NOMO-1 treated with DMSO at 0.1 percent for 48 hours (cell line): ENCODE measurements at regions not wholly inside any gene's neighbourhood (a gene's known extent, or its start where the extent isn't known, plus 50 kb on each side); places are given as distances from the start of the nearest gene placed in this dataset.
A peak's percentile ranks its signal among the peaks of the same experiment; 100 is the strongest.
"Not testable (repeated sequence)": the region's sequence is repeated elsewhere in the genome, so short reads cannot be mapped to it uniquely, and the experiment has no call there.

Experiments
- DNase-seq: peaks from one replicate; lab custom pipeline; 2025; ENCODE audit not compliant: unreplicated experiment; lab: John Stamatoyannopoulos, UW

GRCh38 chr5:124054564-124054963 is 542.6 kb downstream of the CSNK1G3 start:
- DNase-seq = no peak

- DNase-seq = no peak
Observed at GRCh38 chr5:124053340-124053739, 541.4 kb downstream of the CSNK1G3 start.

GRCh38 chr5:124052201-124052600 is 540.2 kb downstream of the CSNK1G3 start:
- no peak for DNase-seq

- no peak for DNase-seq
Observed at GRCh38 chr5:124050120-124050770, 538.3 kb downstream of the CSNK1G3 start.

GRCh38 chr5:124045412-124045811 is 533.4 kb downstream of the CSNK1G3 start:
- no peak for DNase-seq

GRCh38 chr5:124044613-124045012 is 532.6 kb downstream of the CSNK1G3 start:
- no peak for DNase-seq

GRCh38 chr5:124043456-124043855 is 531.5 kb downstream of the CSNK1G3 start:
- DNase-seq = no peak

GRCh38 chr5:124040799-124041198 is 528.8 kb downstream of the CSNK1G3 start:
- DNase-seq = no peak

GRCh38 chr5:124039410-124039809 is 527.4 kb downstream of the CSNK1G3 start:
- DNase-seq = no peak

- no peak for DNase-seq
Observed at GRCh38 chr5:124036786-124037185, 524.8 kb downstream of the CSNK1G3 start.

GRCh38 chr5:124034963-124035362 is 523.0 kb downstream of the CSNK1G3 start:
- peak; percentile 45 for DNase-seq

GRCh38 chr5:124034083-124034700 is 522.2 kb downstream of the CSNK1G3 start:
- DNase-seq = peak; percentile 52

GRCh38 chr5:124030043-124030491 is 518.1 kb downstream of the CSNK1G3 start:
- no peak for DNase-seq

- DNase-seq = no peak
Observed at GRCh38 chr5:124027441-124027840, 515.5 kb downstream of the CSNK1G3 start.

GRCh38 chr5:124025306-124025845 is 513.4 kb downstream of the CSNK1G3 start:
- DNase-seq = no peak

GRCh38 chr5:124022966-124023365 is 511.0 kb downstream of the CSNK1G3 start:
- DNase-seq = no peak

- DNase-seq = no peak
Observed at GRCh38 chr5:124021776-124022175, 509.8 kb downstream of the CSNK1G3 start.

- no peak for DNase-seq
Observed at GRCh38 chr5:124021066-124021641, 509.2 kb downstream of the CSNK1G3 start.

- DNase-seq = not testable (repeated sequence)
Observed at GRCh38 chr5:124017321-124017720, 505.3 kb downstream of the CSNK1G3 start.

- DNase-seq = no peak
Observed at GRCh38 chr5:124007675-124008398, 495.9 kb downstream of the CSNK1G3 start.

- no peak for DNase-seq
Observed at GRCh38 chr5:124001036-124001615, 489.1 kb downstream of the CSNK1G3 start.
